IPS DF 4.7 (cell line): ENCODE measurements at regions not wholly inside any gene's neighbourhood (a gene's known extent, or its start where the extent isn't known, plus 50 kb on each side); places are given as distances from the start of the nearest gene placed in this dataset.
"Not testable (repeated sequence)": the region's sequence is repeated elsewhere in the genome, so short reads cannot be mapped to it uniquely, and the experiment has no call there.

Source experiments
- DNase-seq: peaks from one replicate; pipeline ENCODE4 v3.0.0-alpha.2; 2013; ENCODE audit warnings: low spot score; ENCODE audit errors: extremely low read depth

DNA sequence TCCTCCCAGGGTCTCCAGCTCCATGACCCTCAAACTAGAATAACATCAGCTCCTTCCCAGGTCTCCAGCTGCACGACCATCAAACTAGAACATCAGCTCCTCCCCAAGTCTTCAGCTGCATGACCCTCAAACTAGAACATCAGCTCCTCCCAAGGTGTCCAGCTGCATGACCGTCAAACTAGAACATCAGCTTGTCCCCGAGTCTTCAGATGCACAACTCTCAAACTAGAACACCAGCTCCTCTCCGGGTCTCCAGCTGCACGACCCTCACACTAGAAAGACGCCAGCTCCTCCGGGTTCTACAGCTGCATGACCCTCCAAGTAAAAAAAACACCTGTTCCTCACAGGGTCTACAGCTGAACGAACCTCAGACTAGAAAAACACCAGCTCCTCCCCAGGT lies 312.9 kb upstream of the TFPI start:
- DNase-seq, result no peak

- no peak for DNase-seq
These were observed 315.0 kb upstream of the TFPI start for GRCh38 chr2:187869195-187869594.

- DNase-seq, result no peak
These were observed 317.3 kb upstream of the TFPI start for GRCh38 chr2:187871506-187871905.

- no peak for DNase-seq
These were observed 318.9 kb upstream of the TFPI start for GRCh38 chr2:187873132-187873531.

- DNase-seq, result no peak
These were observed 320.6 kb upstream of the TFPI start for GRCh38 chr2:187874786-187875185.

DNA sequence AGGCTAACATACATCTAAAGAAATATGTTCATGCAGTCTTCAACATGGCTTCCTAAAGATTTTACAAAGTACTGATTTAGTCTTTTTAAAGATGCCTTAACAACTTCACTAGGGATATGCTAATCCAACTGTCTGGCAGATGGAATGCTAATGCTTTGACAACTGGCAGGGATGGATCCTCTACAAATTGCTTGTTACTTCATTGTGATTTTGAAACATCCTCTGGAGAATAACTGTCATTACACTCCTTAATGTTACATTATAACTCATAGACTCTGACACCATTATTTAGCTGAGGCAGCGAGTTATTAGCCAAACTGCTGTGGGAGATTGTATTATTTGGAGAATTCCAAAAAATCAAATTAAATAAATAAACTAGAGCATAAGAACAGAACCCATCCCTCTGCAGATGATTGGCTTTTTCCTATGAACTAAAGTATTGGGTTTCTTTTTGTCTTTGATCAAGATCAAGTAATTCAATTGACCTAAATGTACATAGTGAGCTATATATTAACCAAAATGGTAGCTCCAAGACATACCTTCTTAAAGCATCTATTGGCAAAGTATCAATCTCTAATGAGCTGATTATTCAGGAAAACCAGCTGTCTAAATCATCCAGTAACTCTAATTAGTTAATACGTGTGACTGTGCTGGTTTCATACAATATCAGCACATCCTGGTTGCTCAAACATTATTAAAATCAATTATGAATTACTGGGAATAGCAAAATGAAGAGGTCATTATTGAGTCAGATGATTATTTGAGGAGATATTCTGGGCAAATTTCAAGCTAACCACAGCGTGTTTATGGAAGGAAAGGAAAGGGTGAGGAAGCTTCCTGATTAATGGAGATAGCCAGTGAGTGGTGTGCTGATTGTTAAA lies 321.3 kb upstream of the TFPI start:
- DNase-seq, result no peak

DNA sequence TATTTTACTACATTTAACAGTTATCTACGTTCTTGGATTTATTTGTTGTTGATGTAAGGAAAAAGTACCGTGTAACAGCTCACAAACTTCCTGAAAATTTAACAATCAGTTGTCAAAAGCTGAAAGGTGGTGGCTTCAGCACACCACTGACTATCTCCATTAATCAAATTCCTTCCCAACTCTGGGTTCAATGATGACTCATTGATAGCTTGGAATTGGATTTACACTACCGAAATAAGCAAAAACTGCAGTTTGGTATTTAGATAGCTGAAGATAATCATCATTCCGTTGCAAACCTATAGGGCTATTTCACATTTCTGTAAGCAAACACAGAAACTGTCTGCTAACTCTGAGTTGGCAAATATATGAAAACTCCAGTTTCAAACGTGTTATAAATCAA lies 322.3 kb upstream of the TFPI start:
- no peak for DNase-seq

DNA sequence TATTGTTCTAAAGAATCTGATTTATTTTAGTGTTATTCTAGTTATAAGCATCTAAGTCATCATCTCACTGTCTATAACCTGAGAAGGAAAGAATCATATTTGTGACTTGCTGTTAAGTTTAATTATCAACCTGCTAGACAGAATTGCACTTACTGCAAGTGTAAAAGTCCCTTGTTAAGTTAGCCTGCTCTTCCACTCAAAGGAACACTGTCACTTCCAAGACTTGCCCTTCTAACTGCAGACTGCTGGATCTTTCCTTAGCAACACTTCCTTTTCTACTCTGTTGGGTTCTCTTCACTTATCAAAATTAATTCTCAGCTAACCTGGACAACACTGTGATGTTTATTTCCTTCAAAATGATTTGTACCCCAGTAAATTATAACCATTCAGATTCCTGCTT lies 323.2 kb upstream of the TFPI start:
- DNase-seq, result no peak

DNA sequence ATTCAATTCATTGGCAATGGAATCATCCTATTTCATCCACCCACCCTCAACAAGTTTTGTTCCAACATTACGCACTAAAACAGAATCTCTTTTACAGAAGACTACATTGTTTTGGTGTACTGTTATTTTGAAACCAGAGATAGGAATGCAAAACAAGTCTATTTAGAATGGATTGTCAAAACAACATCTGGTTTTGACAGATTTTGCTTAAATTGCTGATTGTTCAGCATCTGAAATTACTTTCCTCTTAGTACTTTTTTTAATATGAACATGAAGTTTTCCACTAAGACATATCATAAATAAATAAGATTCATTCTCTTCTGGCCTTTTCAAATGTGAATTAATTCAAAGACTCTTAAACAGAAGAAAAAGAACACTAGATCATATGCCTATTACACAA lies 323.9 kb upstream of the TFPI start:
- DNase-seq, result no peak

- no peak for DNase-seq
These were observed 325.3 kb upstream of the TFPI start for GRCh38 chr2:187879491-187879890.

GRCh38 chr2:187884003-187884402 lies 329.8 kb upstream of the TFPI start:
- DNase-seq, result no peak

- no peak for DNase-seq
These were observed 336.5 kb upstream of the TFPI start for GRCh38 chr2:187890690-187891089.

DNA sequence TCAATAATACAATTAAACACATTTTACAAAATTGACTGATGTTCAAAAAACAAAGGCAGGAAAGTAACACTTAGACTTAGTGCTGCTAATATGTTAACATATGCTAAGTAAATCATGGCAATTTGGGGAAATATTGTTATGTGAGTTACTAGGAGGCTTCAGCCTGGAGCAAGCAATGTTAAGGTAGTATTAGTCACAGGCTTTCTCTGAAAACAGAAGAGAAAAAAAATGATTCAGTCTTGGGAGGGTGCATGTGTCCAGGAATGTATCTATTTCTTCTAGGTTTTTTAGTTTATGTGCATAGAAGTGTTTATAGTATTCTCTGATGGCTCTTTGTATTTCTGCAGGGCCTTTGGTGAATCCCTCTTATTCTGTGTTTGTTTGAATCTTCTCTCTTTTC lies 345.8 kb upstream of the TFPI start:
- DNase-seq, result no peak

GRCh38 chr2:187906021-187906420 lies 351.8 kb upstream of the TFPI start:
- DNase-seq, result no peak

DNA sequence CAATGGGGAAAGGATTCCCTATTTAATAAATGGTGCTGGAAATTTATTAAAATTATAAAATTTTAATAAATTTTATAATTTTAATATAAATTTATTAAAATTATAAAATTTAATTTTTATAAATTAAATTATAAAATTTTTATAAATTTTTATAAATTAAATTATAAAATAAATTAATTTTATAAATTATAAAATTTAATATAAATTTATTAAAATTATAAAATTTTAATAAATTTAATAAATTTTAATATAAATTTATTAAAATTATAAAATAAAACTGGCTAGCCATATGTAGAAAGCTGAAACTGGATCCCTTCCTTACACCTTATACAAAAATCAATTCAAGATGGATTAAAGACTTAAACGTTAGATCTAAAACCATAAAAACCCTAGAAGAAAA lies 356.7 kb upstream of the TFPI start:
- DNase-seq, result not testable (repeated sequence)

GRCh38 chr2:187912950-187913349 lies 358.7 kb upstream of the TFPI start:
- DNase-seq, result no peak

DNA sequence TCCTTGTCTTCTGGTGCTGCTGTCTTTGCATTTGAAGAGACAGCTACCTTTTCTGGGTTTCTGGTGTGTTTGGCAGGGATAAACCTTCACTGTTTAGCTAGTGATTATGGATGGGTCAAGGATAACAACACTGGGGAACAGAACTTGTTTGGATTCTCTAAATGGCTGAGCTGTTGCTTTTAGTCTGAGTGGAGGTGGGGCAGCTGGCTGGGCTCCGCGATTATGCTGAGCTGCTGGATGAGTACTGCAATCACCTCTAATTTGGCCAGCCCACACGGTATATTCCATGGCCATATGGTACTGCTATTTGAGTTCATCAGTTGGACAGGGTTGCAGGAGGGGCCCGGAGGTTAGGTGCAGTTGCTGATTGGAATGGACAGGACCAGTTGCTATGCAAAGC lies 361.6 kb upstream of the TFPI start:
- DNase-seq, result no peak

- no peak for DNase-seq
These were observed 362.6 kb upstream of the TFPI start for GRCh38 chr2:187916799-187917198.

DNA sequence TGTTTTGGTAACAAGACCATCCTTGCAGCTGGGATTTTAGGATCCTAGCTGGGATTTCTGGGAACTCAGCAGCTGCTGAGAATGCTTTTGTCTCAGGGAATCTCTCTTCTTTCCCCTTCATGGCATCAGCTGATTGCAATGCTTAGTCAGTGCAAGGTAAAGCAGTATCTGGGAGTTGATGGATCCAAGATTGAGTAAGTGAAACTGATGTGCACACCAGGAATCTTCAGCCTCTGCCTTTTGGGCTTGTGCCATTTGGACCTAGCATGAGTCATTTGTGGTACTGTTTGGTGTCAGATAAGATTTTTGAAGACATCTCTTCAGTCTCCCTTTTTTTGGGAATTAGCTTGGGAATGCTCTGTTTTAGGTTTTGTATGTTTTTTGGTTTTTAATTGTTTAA lies 363.3 kb upstream of the TFPI start:
- DNase-seq, result no peak

DNA sequence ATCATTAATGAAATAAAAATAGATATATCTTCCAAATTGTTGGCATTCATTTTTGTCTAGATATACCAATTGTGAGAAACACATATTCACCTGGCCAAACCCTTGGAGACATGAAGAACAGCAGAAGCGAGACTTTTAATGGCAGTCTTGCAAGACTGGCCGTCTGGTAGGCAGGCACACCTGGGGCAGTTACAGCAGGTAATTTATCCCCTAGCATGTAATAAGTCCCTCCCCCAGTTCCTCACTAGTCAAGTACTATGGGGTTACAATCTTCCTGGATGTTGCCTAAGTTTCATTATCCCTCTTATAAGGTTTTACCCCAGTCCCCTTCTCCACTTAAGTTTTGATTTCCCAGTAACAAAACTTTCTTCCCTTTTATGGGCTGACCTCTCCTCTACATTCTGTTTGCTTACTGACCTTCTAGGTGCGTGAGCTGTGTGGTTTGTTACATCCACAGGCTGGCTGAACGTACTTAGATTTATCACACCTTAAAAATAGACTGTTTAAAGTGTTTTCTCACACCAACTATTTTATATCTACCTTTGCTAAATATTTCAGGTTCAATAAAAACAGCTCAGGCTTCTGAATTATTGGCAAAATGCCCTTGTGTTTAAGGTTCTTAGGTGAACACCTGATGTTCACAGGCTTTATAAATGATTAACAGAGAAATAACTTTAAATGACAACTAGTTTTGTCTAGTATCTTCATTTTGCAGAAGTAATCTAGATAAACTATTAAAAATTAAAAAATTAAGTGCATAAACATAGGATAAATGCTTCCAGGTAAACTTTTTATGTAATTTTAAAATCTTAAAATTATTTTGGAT lies 365.0 kb upstream of the TFPI start:
- no peak for DNase-seq

DNA sequence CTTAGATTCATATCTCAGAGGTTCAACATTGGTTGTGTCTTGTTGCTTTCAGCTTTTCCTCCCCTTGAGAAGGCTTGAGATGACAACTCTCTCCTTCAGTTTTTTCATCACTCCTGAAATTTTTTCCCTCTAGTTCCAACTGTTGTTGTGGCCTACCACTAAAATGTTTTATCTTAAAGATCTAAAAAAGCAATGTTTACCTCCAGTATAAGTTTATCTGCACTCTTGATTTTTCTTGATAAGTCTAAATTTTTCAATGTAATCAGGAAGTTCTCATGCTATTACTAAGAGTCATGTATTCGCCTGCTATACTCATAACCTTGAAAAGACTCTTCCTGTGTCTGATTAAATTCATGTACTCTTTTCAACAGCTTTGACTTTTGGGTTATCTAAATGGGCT lies 366.3 kb upstream of the TFPI start:
- no peak for DNase-seq

DNA sequence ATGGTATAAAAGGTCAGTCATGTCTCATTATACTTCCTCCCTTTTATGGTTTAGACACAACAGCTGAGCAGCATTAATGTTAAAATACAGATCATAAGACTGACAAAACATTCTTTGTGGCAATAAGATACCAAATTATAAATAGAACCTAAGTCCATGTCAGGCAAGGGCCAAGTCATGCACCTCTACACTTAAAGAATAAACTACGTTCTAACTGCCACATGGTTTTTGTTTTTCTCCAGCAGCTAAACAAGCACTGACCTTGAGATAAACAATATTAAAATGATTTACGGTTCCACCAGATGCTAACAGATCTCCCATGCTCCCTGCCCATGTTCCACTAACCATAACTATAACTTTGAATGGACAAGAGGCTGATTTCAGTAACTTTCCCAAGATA lies 368.6 kb upstream of the TFPI start:
- DNase-seq, result no peak

GRCh38 chr2:187924293-187924692 lies 367.4 kb upstream of the GULP1 start:
- no peak for DNase-seq
